ENCODE measurements at regions not wholly inside any gene's neighbourhood (a gene's known extent, or its start where the extent isn't known, plus 50 kb on each side); places are given as distances from the start of the nearest gene placed in this dataset.

- FAIRE-seq, result no peak
- intact Hi-C loops (cut with DNase I), result no loop called here
These were observed 73.3 kb upstream of the LHX1 start for GRCh38 chr17:36863676-36864612.

GRCh38 chr17:36864827-36865430 is 72.3 kb upstream of the LHX1 start:
- Histone ChIP-seq H3K9ac (ENCODE audit: low read length in 3 of 3) (no peak overlapping the region), H3K27me3 (ENCODE audit: control insufficient read depth, insufficient read depth, low read length) (no peaks in the 10 kb centered on the region), H3K4me1 (ENCODE audit: control insufficient read depth in 2 of 3, insufficient read depth in 2 of 3, low read depth in 1 of 3, low read length in 3 of 3) (peaks cover 0 to 4% (median 0%) of the 10 kb centered on the region in 3 donors), H3K4me3 (ENCODE audit: low read length in 3 of 3) (no peak overlapping the region), H3K9me3 (ENCODE audit: control insufficient read depth in 2 of 3, insufficient read depth in 1 of 3, low read length in 3 of 3) (no peaks in the 10 kb centered on the region), H3K27ac (ENCODE audit: low read depth in 2 of 2, low read length in 2 of 2) (no peak overlapping the region), H3K36me3 (ENCODE audit: control insufficient read depth in 2 of 3, insufficient read depth in 3 of 3, low read length in 3 of 3) (no peaks in the 10 kb centered on the region)
- FAIRE-seq (no peak), DNase-seq (no peak)
- no peak for TF ChIP-seq CTCF (IDR thresholded peaks at IDR 0.05; ENCODE audit: borderline replicate concordance, extremely low read depth, insufficient read depth)
- intact Hi-C loops (cut with DNase I), result no loop called here

More at GRCh38 chr17:36863676-36864612, 73.3 kb upstream of the LHX1 start:
- Histone ChIP-seq H3K9ac (ENCODE audit: low read length in 3 of 3) (no peak overlapping the region), H3K36me3 (ENCODE audit: control insufficient read depth in 2 of 3, insufficient read depth in 3 of 3, low read length in 3 of 3) (no peaks in the 10 kb centered on the region), H3K27ac (ENCODE audit: low read depth in 2 of 2, low read length in 2 of 2) (no peak overlapping the region), H3K27me3 (ENCODE audit: control insufficient read depth, insufficient read depth, low read length) (no peaks in the 10 kb centered on the region), H3K9me3 (ENCODE audit: control insufficient read depth in 2 of 3, insufficient read depth in 1 of 3, low read length in 3 of 3) (no peaks in the 10 kb centered on the region), H3K4me3 (ENCODE audit: low read length in 3 of 3) (no peak overlapping the region), H3K4me1 (ENCODE audit: control insufficient read depth in 2 of 3, insufficient read depth in 2 of 3, low read depth in 1 of 3, low read length in 3 of 3) (peaks cover 0 to 4% (median 0%) of the 10 kb centered on the region in 3 donors)
- DNase-seq, result no peak
- no peak for TF ChIP-seq CTCF (IDR thresholded peaks at IDR 0.05; ENCODE audit: borderline replicate concordance, extremely low read depth, insufficient read depth)

GRCh38 chr17:36867716-36868341 is 69.4 kb upstream of the LHX1 start:
- TF ChIP-seq CTCF (IDR thresholded peaks at IDR 0.05; ENCODE audit: borderline replicate concordance, extremely low read depth, insufficient read depth), result no peak
- Histone ChIP-seq H3K27me3 (ENCODE audit: control insufficient read depth, insufficient read depth, low read length) (no peaks in the 10 kb centered on the region), H3K9ac (ENCODE audit: low read length in 3 of 3) (no peak overlapping the region), H3K36me3 (ENCODE audit: control insufficient read depth in 2 of 3, insufficient read depth in 3 of 3, low read length in 3 of 3) (no peaks in the 10 kb centered on the region), H3K27ac (ENCODE audit: low read depth in 2 of 2, low read length in 2 of 2) (no peak overlapping the region), H3K4me3 (ENCODE audit: low read length in 3 of 3) (no peak overlapping the region), H3K4me1 (ENCODE audit: control insufficient read depth in 2 of 3, insufficient read depth in 2 of 3, low read depth in 1 of 3, low read length in 3 of 3) (no peaks in the 10 kb centered on the region), H3K9me3 (ENCODE audit: control insufficient read depth in 2 of 3, insufficient read depth in 1 of 3, low read length in 3 of 3) (no peaks in the 10 kb centered on the region)
- FAIRE-seq (no peak), DNase-seq (no peak)
- intact Hi-C loops (cut with DNase I), result no loop called here

All from kidney (tissue), 13 donors.